UCSD-AML1 (cell line): ENCODE measurements at regions not wholly inside any gene's neighbourhood (a gene's known extent, or its start where the extent isn't known, plus 50 kb on each side); places are given as distances from the start of the nearest gene placed in this dataset.
"Not testable (repeated sequence)": the region's sequence is repeated elsewhere in the genome, so short reads cannot be mapped to it uniquely, and the experiment has no call there.

Experiments used
- DNase-seq: peaks from one replicate; lab custom pipeline; 2025; ENCODE audit not compliant: unreplicated experiment; lab: John Stamatoyannopoulos, UW

DNA sequence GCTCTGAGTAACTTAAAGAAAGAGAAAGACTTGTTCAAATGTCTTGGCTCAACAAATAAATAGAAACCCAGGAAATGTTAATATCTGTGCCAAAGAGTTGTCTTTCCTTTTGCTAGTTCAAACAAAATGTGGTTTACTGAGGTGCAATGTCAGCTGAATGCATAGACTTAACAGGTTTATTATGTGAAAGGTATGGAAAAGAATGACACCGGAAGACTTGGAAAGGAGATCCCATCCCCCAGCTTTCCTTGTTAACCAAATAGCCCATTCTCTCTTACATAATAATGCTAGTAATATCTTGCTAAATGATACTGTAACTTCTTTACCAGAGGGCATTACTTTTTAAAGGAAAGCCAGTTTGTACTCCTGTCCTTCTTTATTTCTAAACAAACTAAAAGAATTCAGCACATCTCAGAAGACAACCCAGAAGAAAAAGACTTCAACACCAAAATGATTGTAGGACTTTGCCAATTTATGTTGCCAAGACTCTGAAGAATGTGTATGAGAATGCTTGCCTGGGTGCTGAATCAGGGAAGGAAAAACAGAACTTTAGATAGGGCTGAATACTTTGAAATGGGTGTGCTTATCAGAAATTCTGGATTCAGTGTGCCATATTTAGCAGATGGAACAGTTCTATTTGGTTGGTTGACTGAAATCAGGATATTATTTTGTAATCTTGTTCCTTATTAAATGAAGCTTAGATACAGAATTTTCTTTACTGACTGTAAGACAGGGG, 344.1 kb downstream of the TMEM38B start:
- no peak for DNase-seq

DNA sequence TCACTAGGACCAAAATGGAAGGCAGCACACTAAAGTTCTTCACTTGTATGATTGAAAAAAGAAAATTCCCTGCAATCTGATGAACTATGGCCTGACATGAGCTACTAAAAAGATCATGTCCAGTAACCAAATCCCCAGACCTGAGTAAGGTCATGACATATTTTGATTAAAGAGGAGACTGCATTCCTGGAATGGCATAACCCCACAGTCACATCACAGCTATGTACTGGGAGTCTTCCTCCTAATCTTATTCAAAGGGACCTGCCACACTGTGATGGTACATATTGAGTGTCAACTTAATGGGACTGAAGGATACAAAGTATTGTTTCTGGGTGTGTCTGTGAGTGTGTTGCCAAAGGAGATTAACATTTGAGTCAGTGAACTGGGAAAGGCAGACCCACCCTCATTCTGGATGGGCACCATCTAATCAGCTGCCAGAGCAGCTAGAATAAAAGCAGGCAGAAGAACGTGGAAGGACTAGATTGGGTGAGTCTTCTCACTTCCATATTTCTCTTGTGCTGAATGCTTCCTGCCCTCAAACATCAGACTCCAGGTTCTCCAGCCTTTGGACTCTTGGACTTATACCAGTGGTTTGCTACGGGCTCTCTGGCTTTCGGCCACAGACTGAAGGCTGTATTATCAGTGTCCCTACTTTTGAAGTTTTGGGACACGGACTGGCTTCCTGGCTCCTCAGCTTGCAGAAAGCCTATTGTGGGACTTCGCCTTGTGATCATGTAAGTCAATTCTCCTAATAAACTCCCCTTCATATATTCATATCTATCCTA, 345.0 kb downstream of the TMEM38B start:
- no peak for DNase-seq

DNA sequence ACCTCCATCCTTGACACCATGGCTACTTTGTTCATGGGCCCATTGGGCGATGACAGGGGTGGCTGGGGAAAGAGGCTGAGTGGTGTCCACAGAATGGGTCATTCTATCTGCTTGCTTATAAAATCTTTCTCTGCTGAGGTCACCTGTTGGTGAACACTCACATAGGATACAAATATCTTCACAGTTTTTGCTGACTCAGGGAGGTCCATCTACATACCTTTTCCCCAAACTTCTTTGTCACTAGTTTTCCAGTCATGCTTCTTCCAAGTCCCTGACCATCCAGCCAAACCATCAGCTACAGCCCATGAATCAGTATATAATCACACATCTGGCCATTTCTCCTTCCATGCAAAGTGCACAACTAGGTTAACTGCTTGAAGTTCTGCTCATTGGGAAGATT, 347.6 kb downstream of the TMEM38B start:
- DNase-seq: not testable (repeated sequence)

- no peak for DNase-seq
Measured at GRCh38 chr9:106051545-106051944, 357.2 kb downstream of the TMEM38B start.

DNA sequence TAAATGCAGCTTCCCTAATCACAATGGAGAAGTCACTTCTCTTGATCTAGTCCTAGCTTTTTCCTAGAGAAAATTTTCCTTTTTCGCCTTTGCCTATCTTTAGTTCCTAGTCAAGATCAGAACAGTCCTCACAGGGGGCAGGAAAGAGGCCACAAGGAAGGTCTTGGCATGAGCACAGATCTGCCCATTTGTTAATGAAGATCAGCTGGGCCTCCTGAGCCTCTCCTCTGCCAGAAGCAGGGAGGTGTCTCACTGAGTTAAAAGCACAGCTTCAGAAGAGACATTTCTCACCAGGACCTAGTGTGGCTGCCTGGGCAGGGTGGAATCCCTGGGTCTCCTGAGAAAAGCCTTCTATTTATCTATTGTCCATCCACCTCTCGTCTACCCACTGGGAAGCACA, 357.8 kb downstream of the TMEM38B start:
- DNase-seq: no peak

DNA sequence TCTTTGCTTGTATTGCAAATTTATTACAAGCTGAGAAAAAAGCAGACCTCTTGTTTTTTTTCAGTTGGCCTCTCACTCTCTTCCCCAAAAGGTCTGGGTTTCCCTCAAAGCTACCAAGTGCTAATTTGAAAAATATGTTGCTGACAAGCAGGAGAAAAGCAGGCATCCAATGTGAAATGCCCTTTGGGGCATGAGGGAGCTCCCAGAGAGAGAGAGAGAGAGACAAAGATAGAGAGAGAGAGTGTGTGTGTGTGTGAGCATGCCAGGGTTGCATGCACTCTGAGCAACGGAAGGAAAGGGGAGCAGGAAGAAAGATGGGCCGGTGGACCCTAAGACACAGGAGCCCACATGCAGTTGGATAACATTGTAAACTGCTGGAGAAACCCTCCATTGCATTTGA, 358.4 kb downstream of the TMEM38B start:
- DNase-seq: no peak

DNA sequence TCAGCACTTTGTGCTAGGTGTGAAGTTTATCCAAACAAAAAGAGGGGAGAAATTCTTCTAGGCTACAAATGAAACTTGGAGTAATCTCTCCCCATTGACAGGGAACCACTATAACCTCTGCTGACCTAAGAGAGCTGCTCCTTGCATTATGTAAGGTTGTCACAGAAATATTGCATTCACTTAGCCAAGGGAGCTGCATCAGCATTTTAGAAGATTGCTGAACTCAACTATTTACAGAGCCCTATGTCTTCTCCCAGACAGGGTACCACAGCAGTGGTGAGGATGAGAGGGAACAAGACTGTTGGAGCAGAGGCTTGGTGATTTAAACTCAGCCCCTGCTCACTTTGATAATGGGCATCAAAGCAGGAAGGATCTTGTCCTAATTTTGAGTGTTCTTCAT, 362.0 kb downstream of the TMEM38B start:
- no peak for DNase-seq

DNA sequence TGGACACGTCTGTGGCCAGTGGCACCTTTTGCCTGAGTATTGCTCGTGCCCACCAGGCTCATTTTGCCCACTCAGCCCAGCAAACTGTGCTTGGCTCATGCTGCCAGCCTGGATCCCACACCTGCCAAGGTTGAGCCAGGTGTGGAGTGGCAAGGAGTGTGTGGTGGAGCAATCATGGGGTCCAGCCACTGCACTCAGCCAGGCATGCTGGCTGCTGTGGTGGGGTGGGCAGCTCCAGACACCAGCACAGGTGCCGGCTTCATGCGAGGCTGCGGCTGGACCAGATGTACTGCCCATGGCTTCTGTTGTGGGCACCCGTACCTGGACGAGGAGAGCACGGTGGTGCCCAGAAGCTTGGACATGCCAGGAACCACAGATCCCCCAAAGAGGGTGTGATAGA, 364.1 kb downstream of the TMEM38B start:
- no peak for DNase-seq

- DNase-seq: no peak
Measured at GRCh38 chr9:106059886-106060285, 365.5 kb downstream of the TMEM38B start.

GRCh38 chr9:106060885-106061284, 366.5 kb downstream of the TMEM38B start:
- DNase-seq: no peak

DNA sequence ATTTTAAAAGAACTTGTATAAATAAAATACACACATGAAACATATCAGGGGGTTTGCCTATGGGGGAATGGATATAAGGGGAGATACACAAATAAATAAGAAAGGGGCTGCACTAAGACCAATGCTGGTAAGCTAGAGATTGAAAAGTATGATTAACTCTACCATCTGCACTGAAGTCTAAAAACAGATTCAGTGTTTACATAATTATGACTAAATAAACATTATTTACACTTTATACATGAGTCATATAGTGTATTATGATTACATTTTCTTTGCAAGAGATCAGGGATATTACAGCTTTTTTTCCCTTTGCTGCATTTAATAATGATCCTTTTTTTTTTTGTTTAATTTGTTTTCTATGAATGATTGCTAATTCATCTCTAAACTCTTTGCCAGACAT, 367.9 kb downstream of the TMEM38B start:
- DNase-seq: no peak

DNA sequence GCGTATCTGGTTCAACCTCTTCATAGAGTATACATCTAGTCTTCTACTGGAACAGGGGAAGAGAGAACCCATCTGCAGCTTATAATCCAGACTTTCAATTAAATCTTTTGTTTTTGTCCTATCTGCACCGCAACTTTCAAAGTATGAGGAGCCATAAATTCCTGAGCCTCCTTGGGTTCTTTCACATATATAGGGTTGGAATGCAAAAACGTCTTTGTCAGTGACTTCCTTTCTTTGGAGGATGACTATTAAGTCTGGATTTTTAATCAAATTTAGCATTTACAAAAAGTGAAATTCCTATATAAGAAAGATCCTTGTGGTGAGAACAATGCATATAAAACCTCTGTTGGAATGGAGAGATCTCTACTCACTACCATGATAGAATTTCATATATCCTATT, 370.8 kb downstream of the TMEM38B start:
- no peak for DNase-seq

GRCh38 chr9:106065579-106066214, 371.4 kb downstream of the TMEM38B start:
- DNase-seq: no peak

DNA sequence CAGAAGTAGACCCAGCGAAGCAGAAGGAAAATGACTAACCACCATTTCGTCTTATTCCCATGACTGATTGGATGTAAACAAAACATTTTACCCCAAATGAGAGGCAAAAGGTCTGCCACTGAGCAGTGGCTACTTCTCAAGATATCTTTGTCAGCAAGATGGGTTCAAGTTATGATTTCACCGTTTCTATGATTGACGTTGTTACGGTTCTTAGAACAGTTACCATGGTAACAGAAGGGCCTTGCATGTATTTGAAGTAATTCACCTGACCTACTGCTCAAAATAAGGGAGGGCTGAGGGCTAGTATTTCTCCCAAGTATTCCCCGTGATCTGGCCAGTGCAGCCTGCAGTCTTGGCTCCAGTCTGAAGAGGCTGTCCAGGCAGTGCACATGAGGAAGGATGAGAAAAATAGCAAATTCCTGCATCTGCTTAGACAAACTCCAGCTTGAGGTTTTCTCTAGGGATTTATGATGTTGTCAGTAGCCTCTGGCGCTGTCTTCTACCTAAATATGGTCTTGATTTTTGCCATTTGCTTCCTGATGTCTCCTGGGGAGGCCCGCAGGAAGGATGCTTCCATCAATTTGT, 372.7 kb downstream of the TMEM38B start:
- no peak for DNase-seq

DNA sequence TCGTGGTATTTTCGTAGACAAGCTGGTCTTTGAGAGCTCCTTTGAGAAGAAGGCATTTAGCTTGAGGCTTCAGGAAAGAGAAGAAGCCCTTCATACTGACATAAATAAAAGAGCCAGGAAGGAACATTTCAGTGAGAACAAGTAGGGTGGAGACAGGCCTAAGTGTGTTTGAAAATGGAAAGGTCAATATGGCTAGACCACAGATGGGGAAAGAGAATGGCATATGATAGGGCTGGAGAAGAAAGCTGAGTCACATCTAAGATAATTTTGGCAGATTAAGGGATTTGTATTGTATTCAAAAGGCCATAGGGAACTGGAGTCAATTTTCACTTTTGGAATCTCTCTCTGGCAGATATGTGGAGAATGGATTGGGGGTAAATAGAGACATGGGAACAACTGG, 374.9 kb downstream of the TMEM38B start:
- DNase-seq: no peak

DNA sequence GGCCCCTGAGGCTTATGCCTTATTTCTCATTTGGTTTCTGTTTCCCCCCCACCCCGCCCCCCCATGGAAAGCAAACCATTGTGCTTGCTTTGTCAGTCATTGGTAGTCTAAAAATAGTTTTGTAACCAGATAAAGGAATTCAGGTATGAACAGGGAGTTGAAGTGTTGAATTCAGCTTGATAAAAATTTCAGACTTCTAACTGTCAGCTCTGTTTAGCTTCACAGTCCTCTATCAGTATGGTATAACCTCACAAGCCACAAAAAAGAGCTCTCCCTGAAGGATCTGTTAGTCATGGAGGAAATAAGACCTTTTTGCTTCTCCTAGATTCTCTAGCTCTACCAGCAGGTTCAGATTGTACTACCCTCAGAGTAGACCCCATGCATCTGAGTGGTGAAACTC, 378.1 kb downstream of the TMEM38B start:
- DNase-seq: no peak

GRCh38 chr9:106074006-106074405, 379.7 kb downstream of the TMEM38B start:
- no peak for DNase-seq

GRCh38 chr9:106075236-106075959, 381.1 kb downstream of the TMEM38B start:
- DNase-seq: no peak

DNA sequence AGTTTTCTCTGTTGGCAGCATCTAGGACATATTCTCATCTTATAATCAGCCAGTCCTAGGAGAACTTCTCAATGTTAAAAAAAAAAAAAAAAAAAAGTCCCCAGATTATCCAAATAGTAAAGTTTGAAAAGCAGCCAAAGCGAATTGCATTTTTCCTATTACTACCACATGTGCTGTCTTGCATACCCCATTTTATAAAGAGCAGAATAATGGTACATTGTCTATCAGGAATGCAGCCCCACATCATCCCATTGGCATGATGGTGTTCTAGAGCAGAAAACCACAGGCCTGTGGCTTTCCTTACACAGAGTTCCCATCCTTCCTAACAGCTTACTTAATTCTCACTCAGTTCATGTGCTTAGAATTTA, 381.6 kb downstream of the TMEM38B start:
- DNase-seq: no peak

DNA sequence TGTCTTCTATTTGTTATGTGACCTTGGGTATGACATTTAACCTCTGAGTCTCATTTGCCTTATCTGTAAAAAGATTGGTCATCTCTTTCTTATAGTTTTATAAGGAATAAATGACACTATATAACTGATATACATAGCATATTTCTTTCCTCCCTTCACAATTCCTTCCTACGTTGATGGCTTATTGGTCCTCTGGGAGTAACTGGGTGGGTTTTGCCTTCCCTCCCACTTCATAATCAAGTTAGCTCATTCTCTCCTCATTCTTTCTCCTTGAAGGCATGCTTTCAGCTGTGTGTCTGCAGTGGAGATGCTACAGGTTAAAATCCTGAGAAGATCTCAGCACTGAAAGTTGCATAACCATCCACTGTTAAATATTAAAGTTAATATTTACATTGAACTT, 382.4 kb downstream of the TMEM38B start:
- DNase-seq: no peak

- DNase-seq: no peak
Measured at GRCh38 chr9:106077731-106078130, 383.4 kb downstream of the TMEM38B start.
